Osteoblast (primary cell): ENCODE measurements at regions not wholly inside any gene's neighbourhood (a gene's known extent, or its start where the extent isn't known, plus 50 kb on each side); places are given as distances from the start of the nearest gene placed in this dataset.

Experiments
- DNase-seq: peaks from one replicate; pipeline ENCODE4 v3.0.0; 2011; ENCODE audit warnings: low spot score, mixed read lengths; ENCODE audit not compliant: insufficient read length; ENCODE audit errors: missing footprints
- H2AFZ ChIP-seq: 2 replicates; pipeline ENCODE4 v1.6.0; 2011; ENCODE audit warnings: mild to moderate bottlenecking, low read length
- H3K27ac ChIP-seq: 2 replicates; pipeline ENCODE4 v1.5.1; 2011; ENCODE audit warnings: mild to moderate bottlenecking, low read depth, low read length, moderate library complexity
- H3K27me3 ChIP-seq: 2 replicates; pipeline ENCODE4 v1.6.0; 2012; ENCODE audit warnings: mild to moderate bottlenecking, control low read depth, inconsistent platforms, low read length, moderate library complexity; ENCODE audit not compliant: insufficient read depth
- H3K36me3 ChIP-seq: 2 replicates; pipeline ENCODE4 v1.5.1; 2011; ENCODE audit warnings: mild to moderate bottlenecking, low read length, control low read depth, moderate library complexity; ENCODE audit not compliant: insufficient read depth
- H3K4me1 ChIP-seq: 2 replicates; pipeline ENCODE4 v1.5.1; 2011; ENCODE audit warnings: mild to moderate bottlenecking, low read length, control low read depth, moderate library complexity; ENCODE audit not compliant: insufficient read depth
- H3K4me2 ChIP-seq: 2 replicates; pipeline ENCODE4 v1.6.0; 2011; ENCODE audit warnings: mild to moderate bottlenecking, low read length; ENCODE audit not compliant: insufficient read depth
- H3K4me3 ChIP-seq: fragments of 200-600 bp; sonication (generic); 3 replicates; pipeline ENCODE4 v1.5.1; 2012; ENCODE audit warnings: mild to moderate bottlenecking, low read length, inconsistent platforms; ENCODE audit not compliant: insufficient read depth
- H3K79me2 ChIP-seq: 2 replicates; pipeline ENCODE4 v1.6.0; 2012; ENCODE audit warnings: mild to moderate bottlenecking, low read length, control low read depth, inconsistent platforms; ENCODE audit not compliant: insufficient read depth
- H3K9me3 ChIP-seq: 2 replicates; pipeline ENCODE4 v1.5.1; 2011; ENCODE audit warnings: low read depth, low read length, control low read depth
- H4K20me1 ChIP-seq: 2 replicates; pipeline ENCODE4 v1.6.0; 2012; ENCODE audit warnings: mild to moderate bottlenecking, low read length, control low read depth; ENCODE audit not compliant: insufficient read depth
- TF ChIP-seq, protein P1 (sequence below): IDR thresholded peaks from 2 replicates; pipeline ENCODE4 v1.5.1; 2011; ENCODE audit warnings: mild to moderate bottlenecking, low read depth, low read length, moderate library complexity; ENCODE audit errors: extremely low read depth

GRCh38 chr2:146776596-146776995 is 1068.2 kb upstream of the ACVR2A start:
- TF ChIP-seq, protein P1, sequence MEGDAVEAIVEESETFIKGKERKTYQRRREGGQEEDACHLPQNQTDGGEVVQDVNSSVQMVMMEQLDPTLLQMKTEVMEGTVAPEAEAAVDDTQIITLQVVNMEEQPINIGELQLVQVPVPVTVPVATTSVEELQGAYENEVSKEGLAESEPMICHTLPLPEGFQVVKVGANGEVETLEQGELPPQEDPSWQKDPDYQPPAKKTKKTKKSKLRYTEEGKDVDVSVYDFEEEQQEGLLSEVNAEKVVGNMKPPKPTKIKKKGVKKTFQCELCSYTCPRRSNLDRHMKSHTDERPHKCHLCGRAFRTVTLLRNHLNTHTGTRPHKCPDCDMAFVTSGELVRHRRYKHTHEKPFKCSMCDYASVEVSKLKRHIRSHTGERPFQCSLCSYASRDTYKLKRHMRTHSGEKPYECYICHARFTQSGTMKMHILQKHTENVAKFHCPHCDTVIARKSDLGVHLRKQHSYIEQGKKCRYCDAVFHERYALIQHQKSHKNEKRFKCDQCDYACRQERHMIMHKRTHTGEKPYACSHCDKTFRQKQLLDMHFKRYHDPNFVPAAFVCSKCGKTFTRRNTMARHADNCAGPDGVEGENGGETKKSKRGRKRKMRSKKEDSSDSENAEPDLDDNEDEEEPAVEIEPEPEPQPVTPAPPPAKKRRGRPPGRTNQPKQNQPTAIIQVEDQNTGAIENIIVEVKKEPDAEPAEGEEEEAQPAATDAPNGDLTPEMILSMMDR: no peak
- no peaks in the 10 kb centered on the region for H3K9me3 ChIP-seq

DNA sequence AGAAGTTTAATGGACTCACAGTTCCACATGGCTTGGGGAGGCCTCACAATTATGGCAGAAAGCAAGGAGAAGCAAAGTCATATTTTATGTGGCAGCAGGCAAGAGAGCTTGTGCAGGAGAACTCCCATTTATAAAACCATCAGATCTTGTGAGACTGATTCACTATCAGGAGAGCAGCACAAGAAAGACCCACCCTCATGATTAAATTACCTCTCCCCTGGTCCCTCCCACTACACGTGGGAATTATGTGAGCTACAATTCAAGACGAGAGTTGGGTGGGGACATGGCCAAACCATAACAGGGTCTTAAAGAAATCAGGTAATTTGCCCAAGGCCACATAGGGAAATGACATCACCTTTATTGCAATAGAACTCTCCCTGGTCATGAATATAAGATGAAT is 1073.3 kb upstream of the ACVR2A start:
- no peaks in the 10 kb centered on the region for H3K4me1 ChIP-seq
- no peaks in the 10 kb centered on the region for H3K79me2 ChIP-seq
- no peak overlapping the region for H3K4me2 ChIP-seq
- TF ChIP-seq, protein P1: no peak
- H3K9me3 ChIP-seq: no peaks in the 10 kb centered on the region
- no peaks in the 10 kb centered on the region for H3K27me3 ChIP-seq
- H4K20me1 ChIP-seq: no peaks in the 10 kb centered on the region
- H3K27ac ChIP-seq: no peak overlapping the region
- DNase-seq: no peak
- H3K4me3 ChIP-seq: no peak overlapping the region
- no peak overlapping the region for H2AFZ ChIP-seq
- no peaks in the 10 kb centered on the region for H3K36me3 ChIP-seq

More at GRCh38 chr2:146776596-146776995, 1068.2 kb upstream of the ACVR2A start:
- no peak for DNase-seq
- H3K27ac ChIP-seq: no peak overlapping the region
- no peaks in the 10 kb centered on the region for H4K20me1 ChIP-seq
- no peak overlapping the region for H2AFZ ChIP-seq
- H3K79me2 ChIP-seq: no peaks in the 10 kb centered on the region
- H3K4me1 ChIP-seq: no peaks in the 10 kb centered on the region
- no peaks in the 10 kb centered on the region for H3K27me3 ChIP-seq
- H3K4me3 ChIP-seq: no peak overlapping the region
- no peak overlapping the region for H3K4me2 ChIP-seq
- no peaks in the 10 kb centered on the region for H3K36me3 ChIP-seq

GRCh38 chr2:146764301-146764700 is 1080.5 kb upstream of the ACVR2A start:
- no peaks in the 10 kb centered on the region for H3K36me3 ChIP-seq
- no peak for DNase-seq
- no peaks in the 10 kb centered on the region for H3K27me3 ChIP-seq
- H3K9me3 ChIP-seq: no peaks in the 10 kb centered on the region
- H3K4me1 ChIP-seq: peaks cover 4% of the 10 kb centered on the region
- H2AFZ ChIP-seq: peak overlapping the region; percentile 18
- no peak overlapping the region for H3K4me2 ChIP-seq
- H4K20me1 ChIP-seq: no peaks in the 10 kb centered on the region
- H3K79me2 ChIP-seq: no peaks in the 10 kb centered on the region
- no peak overlapping the region for H3K27ac ChIP-seq
- TF ChIP-seq, protein P1: no peak
- no peak overlapping the region for H3K4me3 ChIP-seq

DNA sequence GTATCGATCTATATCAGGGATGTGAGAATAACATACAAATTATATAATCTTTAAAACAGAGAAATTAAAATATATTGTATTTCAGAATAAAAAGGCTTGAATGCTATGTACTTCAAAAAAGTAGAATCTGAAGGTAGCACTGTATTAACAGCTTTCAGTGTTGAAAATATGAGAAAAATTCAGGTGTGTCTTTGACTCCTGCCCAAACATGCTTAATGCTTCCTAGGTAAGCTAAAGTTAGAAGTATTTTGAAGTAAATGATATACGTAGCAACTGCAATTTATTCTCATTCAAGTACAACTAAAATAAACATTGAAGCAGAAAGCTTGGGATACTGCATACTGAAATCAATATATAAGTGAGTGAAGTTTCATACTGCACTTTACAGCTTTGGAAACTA is 1082.0 kb upstream of the ACVR2A start:
- H3K4me3 ChIP-seq: no peak overlapping the region
- H3K4me2 ChIP-seq: no peak overlapping the region
- H3K36me3 ChIP-seq: no peaks in the 10 kb centered on the region
- H3K27me3 ChIP-seq: no peaks in the 10 kb centered on the region
- no peaks in the 10 kb centered on the region for H3K9me3 ChIP-seq
- H3K79me2 ChIP-seq: no peaks in the 10 kb centered on the region
- H3K4me1 ChIP-seq: peaks cover 4% of the 10 kb centered on the region
- no peak overlapping the region for H3K27ac ChIP-seq
- no peak for DNase-seq
- TF ChIP-seq, protein P1: no peak
- no peak overlapping the region for H2AFZ ChIP-seq
- H4K20me1 ChIP-seq: no peaks in the 10 kb centered on the region
